ENCODE measurements at regions not wholly inside any gene's neighbourhood (a gene's known extent, or its start where the extent isn't known, plus 50 kb on each side); places are given as distances from the start of the nearest gene placed in this dataset.

GRCh38 chr6:155850408-155850841, 394.8 kb upstream of the NOX3 start:
- no peak for TF ChIP-seq CTCF (IDR thresholded peaks at IDR 0.05)
- no peak for TF ChIP-seq POLR2A (IDR thresholded peaks at IDR 0.05)

All from breast epithelium (tissue), 3 donors.